ENCODE measurements at regions not wholly inside any gene's neighbourhood (a gene's known extent, or its start where the extent isn't known, plus 50 kb on each side); places are given as distances from the start of the nearest gene placed in this dataset.

DNA sequence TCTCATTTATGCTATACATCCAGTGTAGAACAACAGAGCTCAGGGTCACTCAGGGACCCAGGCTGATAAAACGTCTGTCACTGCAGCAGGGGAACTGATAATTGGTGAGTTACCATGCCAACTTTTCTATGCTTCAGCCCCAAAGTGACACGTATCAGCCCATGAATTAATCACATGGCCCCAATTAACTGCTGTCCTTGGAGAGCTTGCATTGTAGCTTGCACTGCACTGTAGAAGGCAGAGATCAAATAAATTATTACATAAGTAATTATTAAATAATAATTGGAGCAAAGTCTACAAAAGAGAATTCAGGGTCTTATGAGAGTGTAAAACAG lies 144.6 kb downstream of the SUDS3 start:
- H3K27me3 ChIP-seq (ENCODE audit: control insufficient read depth, insufficient read depth, low read length, poor library complexity, severe bottlenecking) = no peaks in the 10 kb centered on the region
- Mint-ChIP-seq H3K27me3 (ENCODE audit: insufficient read depth) (peaks cover 1% of the 10 kb centered on the region), H3K4me1 (peaks cover 16% of the 10 kb centered on the region), H3K4me3 (no peak overlapping the region), H3K27ac (peak overlapping the region; percentile 19), H3K36me3 (ENCODE audit: low read depth) (no peaks in the 10 kb centered on the region), H3K9me3 (no peaks in the 10 kb centered on the region)
- DNase-seq = peak; percentile 57
- H3K9me3 ChIP-seq (ENCODE audit: control insufficient read depth, low read length) = no peaks in the 10 kb centered on the region
- H3K27ac ChIP-seq (ENCODE audit: low read depth, low read length) = no peak overlapping the region
- peak overlapping the region; percentile 7 for H3K9ac ChIP-seq (ENCODE audit: extremely low read depth, low read length, poor library complexity, severe bottlenecking)
- H3K4me1 ChIP-seq (ENCODE audit: control insufficient read depth, insufficient read depth, low read length) = peaks cover 10% of the 10 kb centered on the region
- H3K4me3 ChIP-seq (ENCODE audit: low read length) = no peak overlapping the region
- TF ChIP-seq CTCF (conservative IDR thresholded peaks at IDR 0.05) = no peak
- no peaks in the 10 kb centered on the region for H3K36me3 ChIP-seq (ENCODE audit: control insufficient read depth, insufficient read depth, low read length)
- WGBS, 2 experiments (ENCODE audit: insufficient coverage in 1 of 2, insufficient read length in 1 of 2) = 47 to 60% methylated on average over 1 to 2 of the region's 2 CpGs

- no peak for TF ChIP-seq CTCF (conservative IDR thresholded peaks at IDR 0.05)
Measured at GRCh38 chr12:118524446-118524845, 148.1 kb downstream of the SUDS3 start.

DNA sequence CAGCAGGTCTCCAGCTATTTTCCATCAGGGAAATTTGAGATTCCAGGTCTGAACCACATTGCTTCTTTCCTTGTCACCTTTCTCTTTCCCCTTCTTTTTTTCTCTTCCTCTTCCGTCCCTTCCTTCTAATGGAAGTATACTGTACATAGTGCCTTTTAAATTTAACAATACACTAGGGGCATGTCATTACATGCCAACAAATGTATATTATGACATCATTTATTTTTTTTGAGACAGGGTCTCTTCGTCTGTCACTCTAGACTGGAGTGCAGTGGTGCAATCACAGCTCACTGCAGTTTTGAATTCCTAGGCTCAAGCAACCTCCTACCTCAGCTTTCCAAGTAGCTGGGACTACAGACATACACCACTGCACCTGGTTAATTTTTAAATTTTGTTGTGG lies 148.9 kb downstream of the SUDS3 start:
- WGBS, 2 experiments (ENCODE audit: insufficient coverage in 1 of 2, insufficient read length in 1 of 2) = 88 to 100% methylated on average over 1 to 2 of the region's 2 CpGs
- H3K4me1 ChIP-seq (ENCODE audit: control insufficient read depth, insufficient read depth, low read length) = peaks cover 4% of the 10 kb centered on the region
- no peak for DNase-seq
- H3K4me3 ChIP-seq (ENCODE audit: low read length) = no peak overlapping the region
- H3K4me3 Mint-ChIP-seq = no peak overlapping the region
- H3K9me3 ChIP-seq (ENCODE audit: control insufficient read depth, low read length) = no peaks in the 10 kb centered on the region
- H3K4me1 Mint-ChIP-seq = peaks cover 14% of the 10 kb centered on the region
- no peak for TF ChIP-seq CTCF (conservative IDR thresholded peaks at IDR 0.05)
- no peak overlapping the region for H3K9ac ChIP-seq (ENCODE audit: extremely low read depth, low read length, poor library complexity, severe bottlenecking)
- no peaks in the 10 kb centered on the region for H3K36me3 Mint-ChIP-seq (ENCODE audit: low read depth)
- no peaks in the 10 kb centered on the region for H3K9me3 Mint-ChIP-seq
- H3K27me3 ChIP-seq (ENCODE audit: control insufficient read depth, insufficient read depth, low read length, poor library complexity, severe bottlenecking) = no peaks in the 10 kb centered on the region
- no peak overlapping the region for H3K27ac Mint-ChIP-seq
- H3K27me3 Mint-ChIP-seq (ENCODE audit: insufficient read depth) = peaks cover 1% of the 10 kb centered on the region
- no peak overlapping the region for H3K27ac ChIP-seq (ENCODE audit: low read depth, low read length)
- H3K36me3 ChIP-seq (ENCODE audit: control insufficient read depth, insufficient read depth, low read length) = no peaks in the 10 kb centered on the region

More at GRCh38 chr12:118524446-118524845, 148.1 kb downstream of the SUDS3 start:
- Histone ChIP-seq H3K27ac (ENCODE audit: low read depth, low read length) (no peak overlapping the region), H3K9me3 (ENCODE audit: control insufficient read depth, low read length) (no peaks in the 10 kb centered on the region), H3K27me3 (ENCODE audit: control insufficient read depth, insufficient read depth, low read length, poor library complexity, severe bottlenecking) (no peaks in the 10 kb centered on the region), H3K4me3 (ENCODE audit: low read length) (no peak overlapping the region), H3K4me1 (ENCODE audit: control insufficient read depth, insufficient read depth, low read length) (peaks cover 7% of the 10 kb centered on the region), H3K36me3 (ENCODE audit: control insufficient read depth, insufficient read depth, low read length) (no peaks in the 10 kb centered on the region), H3K9ac (ENCODE audit: extremely low read depth, low read length, poor library complexity, severe bottlenecking) (no peak overlapping the region)
- no peak overlapping the region for H3K27ac Mint-ChIP-seq
- WGBS, 2 experiments (ENCODE audit: insufficient coverage in 1 of 2, insufficient read length in 1 of 2) = 96% methylated on average over 4 of the region's 4 CpGs; no CpG with 5 or more reads in 1 of the 2 experiments
- no peak overlapping the region for H3K4me3 Mint-ChIP-seq
- H3K4me1 Mint-ChIP-seq = peaks cover 16% of the 10 kb centered on the region
- H3K9me3 Mint-ChIP-seq = no peaks in the 10 kb centered on the region
- DNase-seq = no peak
- H3K27me3 Mint-ChIP-seq (ENCODE audit: insufficient read depth) = peaks cover 1% of the 10 kb centered on the region
- no peaks in the 10 kb centered on the region for H3K36me3 Mint-ChIP-seq (ENCODE audit: low read depth)
